Renal pelvis (tissue), 1 donor: ENCODE measurements at regions not wholly inside any gene's neighbourhood (a gene's known extent, or its start where the extent isn't known, plus 50 kb on each side); places are given as distances from the start of the nearest gene placed in this dataset.

Experiments used
- DNase-seq: peaks from one replicate; pipeline ENCODE4 v3.0.0-alpha.2; 2013

- DNase-seq, result no peak
Measured at GRCh38 chr1:96362623-96363022, 359.0 kb upstream of the PTBP2 start.

- DNase-seq, result no peak
Measured at GRCh38 chr1:96363826-96364225, 357.8 kb upstream of the PTBP2 start.

GRCh38 chr1:96364576-96364975, 357.0 kb upstream of the PTBP2 start:
- DNase-seq, result no peak

DNA sequence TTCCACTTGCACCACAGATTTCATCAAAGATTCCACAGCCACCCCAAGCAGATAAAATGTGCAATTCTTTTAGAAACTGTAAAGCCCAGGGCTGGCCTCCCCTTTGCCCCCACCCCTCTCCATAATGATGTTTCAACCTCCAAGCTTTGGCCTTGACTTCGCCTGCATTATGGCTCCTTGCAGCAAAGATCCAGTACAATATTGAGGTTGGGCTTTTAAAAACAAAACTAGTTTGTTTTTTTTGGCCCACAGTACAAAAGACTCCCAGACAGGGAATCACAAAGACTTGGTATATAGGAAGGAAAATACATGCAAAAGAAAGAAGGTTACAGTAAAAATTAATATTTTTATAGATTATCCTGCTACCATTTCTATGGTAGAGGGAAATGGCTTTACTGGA, 356.5 kb upstream of the PTBP2 start:
- peak; percentile 22 for DNase-seq

DNA sequence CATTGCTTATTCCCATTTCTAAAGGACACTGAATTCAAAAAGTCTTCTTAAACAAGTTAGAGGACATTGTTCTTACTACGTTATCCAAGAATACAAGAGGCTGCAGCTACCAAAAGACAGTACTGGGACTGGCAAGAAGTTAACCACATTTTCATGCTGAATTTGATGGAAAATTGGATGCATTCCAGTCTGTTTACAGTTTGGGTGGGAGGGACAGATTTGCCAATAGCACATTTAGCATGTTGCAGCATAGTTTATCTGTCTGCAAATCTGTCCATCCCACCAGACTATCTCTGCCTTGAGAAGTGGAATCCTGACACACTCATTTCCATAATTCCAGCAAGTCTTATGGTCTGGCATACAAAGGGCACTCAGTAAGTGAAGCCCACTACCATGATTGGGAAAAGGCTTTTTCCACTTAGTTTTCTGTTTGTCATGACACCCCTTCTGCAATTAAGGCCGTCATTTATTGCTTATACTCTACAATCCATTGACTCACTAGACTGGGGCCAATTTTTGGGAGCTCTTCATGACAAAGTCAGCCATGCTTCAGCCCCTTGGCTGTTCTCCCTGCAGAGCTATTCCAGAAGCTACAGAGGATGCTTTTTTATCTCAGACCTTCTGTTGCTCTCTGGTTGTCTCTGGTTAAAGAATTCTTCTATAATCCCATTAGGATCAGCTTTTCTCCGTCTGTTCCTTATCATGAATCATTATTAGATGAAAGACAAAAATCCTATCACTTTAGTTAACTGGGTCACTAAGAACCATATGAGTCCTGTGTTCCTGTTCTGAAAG, 355.8 kb upstream of the PTBP2 start:
- no peak for DNase-seq

GRCh38 chr1:96366516-96366915, 355.1 kb upstream of the PTBP2 start:
- DNase-seq, result no peak

- DNase-seq, result no peak
Measured at GRCh38 chr1:96367791-96368190, 353.8 kb upstream of the PTBP2 start.

- DNase-seq, result no peak
Measured at GRCh38 chr1:96370757-96371156, 350.8 kb upstream of the PTBP2 start.

GRCh38 chr1:96372881-96373280, 348.7 kb upstream of the PTBP2 start:
- no peak for DNase-seq

- DNase-seq, result no peak
Measured at GRCh38 chr1:96374076-96374762, 347.4 kb upstream of the PTBP2 start.

- no peak for DNase-seq
Measured at GRCh38 chr1:96376846-96377245, 344.7 kb upstream of the PTBP2 start.

- no peak for DNase-seq
Measured at GRCh38 chr1:96384611-96385010, 337.0 kb upstream of the PTBP2 start.

GRCh38 chr1:96387785-96388184, 333.8 kb upstream of the PTBP2 start:
- no peak for DNase-seq

DNA sequence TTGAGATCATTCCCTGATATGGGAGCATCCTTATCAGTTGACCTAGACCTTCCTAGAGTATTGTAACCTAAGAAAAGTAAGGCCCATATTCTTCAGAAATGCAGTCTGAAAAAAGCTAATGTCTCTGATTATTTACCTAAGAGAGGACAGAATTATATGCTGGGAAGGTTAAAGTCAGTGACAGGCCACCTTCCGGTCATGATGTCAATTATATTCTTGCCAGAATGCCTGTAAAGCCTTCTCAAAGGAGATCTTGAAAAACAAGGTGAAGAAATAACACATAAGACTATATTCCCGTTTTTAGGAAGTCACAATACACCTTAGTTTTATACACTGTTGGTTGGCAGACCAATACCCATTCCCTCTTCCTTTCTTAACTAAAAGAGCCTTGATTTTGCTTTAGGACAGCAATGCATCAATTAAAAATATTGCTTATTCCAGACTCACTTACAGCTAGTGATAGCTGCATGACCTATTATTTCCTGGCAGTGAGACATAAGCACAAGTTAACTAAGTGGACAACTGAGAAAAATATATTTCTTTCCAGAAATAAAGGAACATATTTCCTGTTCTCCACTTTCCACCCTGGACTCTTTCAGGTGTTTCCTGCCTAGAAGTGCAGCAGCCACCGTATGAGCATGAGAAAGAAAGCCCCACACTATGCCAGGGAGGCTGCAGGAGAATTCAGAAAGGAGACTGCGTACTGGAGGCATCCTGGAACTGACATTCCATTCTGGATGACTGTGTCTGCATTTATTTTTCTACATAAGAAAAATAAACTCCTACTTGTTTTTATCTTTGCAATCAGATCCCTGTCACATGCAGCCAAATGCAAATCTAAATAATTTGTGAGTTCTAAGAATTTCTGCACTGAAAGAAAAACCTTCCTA, 332.9 kb upstream of the PTBP2 start:
- DNase-seq, result peak; percentile 24

DNA sequence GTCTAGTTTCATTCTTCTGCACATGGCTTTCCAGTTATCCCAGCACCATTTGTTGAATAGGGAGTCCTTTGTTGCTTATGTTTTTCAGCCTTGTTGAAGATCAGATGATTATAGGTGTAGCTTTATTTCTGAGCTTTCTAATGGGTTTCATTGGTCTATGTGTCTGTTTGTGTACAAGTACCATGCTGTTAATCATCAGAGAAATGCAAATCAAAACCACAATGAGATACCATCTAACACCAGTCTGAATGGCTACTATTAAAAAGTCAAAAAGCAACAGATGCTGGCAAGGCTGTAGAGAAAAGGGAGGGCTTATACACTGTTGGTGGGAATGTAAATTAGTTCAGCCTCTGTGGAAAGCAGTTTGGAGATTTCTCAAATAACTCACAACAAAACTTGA, 321.5 kb upstream of the PTBP2 start:
- DNase-seq, result no peak

DNA sequence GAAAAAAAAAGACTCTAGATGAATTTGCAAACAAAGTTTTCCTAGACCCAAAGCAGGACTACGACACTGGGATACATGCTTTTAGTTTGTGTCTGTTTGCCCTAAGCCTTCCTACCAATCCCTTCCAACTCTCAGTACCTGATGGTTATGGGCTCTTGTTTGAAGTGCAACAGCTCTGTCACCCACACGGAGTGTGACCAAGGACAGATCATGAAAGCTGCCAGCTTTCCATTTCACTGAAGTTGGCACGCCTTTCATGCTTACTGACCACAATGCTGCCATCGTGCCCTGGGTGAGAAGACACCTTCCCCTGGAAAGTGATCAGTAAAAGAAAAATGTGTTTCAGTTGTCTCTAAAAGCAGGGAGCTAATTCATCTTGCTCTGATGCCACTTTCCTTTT, 312.5 kb upstream of the PTBP2 start:
- DNase-seq, result no peak

- no peak for DNase-seq
Measured at GRCh38 chr1:96409689-96410088, 311.9 kb upstream of the PTBP2 start.

- DNase-seq, result no peak
Measured at GRCh38 chr1:96411006-96411405, 310.6 kb upstream of the PTBP2 start.

DNA sequence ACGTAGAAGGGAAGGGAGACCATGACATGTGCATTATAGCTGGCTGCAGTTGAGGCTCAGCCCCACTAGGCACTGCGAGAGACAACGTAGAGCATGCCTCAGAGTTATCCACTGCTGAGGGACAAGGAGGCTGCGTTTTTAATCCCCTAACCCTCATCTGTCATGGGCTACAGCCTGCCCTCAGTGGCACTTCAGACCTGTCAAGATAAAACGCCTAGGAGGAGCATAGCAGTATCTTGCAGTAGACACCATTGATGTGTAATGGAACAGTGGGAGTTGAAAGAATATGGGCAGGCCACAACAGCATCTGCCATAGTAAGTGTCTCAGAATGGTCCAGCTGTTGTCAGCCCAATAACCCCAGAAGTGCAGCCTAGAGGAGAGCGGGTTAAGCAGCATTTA, 307.0 kb upstream of the PTBP2 start:
- no peak for DNase-seq

DNA sequence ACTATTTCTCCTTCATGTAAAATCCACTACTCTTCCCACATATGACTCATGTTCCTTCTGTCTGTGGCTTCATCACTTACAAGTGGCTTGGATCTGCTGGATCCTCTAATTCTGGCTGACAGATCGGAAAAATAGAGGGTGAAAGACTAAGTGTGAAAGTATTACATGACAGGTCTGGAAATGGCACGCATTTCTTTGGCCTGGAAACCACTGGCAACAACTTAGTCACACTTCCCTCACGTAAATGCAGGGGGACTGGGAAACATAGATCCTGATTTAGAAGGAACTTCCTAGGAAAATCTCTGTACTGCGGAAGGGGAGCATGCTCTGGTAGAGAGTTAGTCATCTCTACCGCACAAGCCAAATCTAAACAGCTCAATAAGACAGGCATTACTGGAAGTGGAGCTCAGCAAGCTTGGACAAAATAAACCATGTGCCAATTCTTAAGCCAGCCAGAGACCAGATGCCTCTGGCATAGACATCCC, 305.4 kb upstream of the PTBP2 start:
- no peak for DNase-seq

- no peak for DNase-seq
Measured at GRCh38 chr1:96416701-96417444, 304.7 kb upstream of the PTBP2 start.

DNA sequence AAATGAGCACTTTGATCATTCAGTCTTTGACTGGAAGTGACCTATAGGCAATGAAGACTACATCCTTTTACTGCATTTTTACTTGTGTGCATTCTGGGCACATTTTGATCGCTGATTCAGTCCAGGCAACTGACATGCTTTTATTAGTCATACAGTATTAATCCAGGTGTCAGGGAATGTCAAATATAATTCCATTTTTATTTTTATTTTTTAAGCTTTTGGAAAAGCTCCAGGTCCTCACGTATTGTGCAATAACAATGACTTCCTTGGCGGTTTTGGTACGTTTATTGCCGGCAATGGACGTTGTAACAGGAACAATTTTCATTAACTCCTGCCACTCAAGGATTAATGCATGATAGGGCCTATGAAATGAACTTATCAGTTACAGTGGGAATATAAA, 302.6 kb upstream of the PTBP2 start:
- DNase-seq, result no peak
